HEK293T (cell line): ENCODE measurements at regions not wholly inside any gene's neighbourhood (a gene's known extent, or its start where the extent isn't known, plus 50 kb on each side); places are given as distances from the start of the nearest gene placed in this dataset.

ENCODE experiments used
- CTCF ChIA-PET: fragments of 350-600 bp; formaldehyde crosslinking; extraction: SDS; loops from one replicate; lab custom pipeline; 2021; ENCODE audit warnings: antibody characterized with exemption, inconsistent platforms; lab: Yijun Ruan, JAX
- POLR2A ChIA-PET: fragments of 350-600 bp; formaldehyde crosslinking; extraction: SDS; loops from one replicate; lab custom pipeline; 2020; ENCODE audit warnings: antibody characterized with exemption, inconsistent platforms; lab: Yijun Ruan, JAX
- DNase-seq: peaks from one replicate; pipeline ENCODE4 v3.0.0; 2012; ENCODE audit warnings: mixed read lengths; ENCODE audit errors: extremely low spot score
- ARNT ChIP-seq: fragments of 450-650 bp; IDR thresholded peaks from 2 replicates; pipeline ENCODE4 v1.6.1; 2017; ENCODE audit warnings: mild to moderate bottlenecking
- BHLHE40 ChIP-seq: fragments of 450-650 bp; IDR thresholded peaks from 2 replicates; pipeline ENCODE4 v1.6.1; 2016; ENCODE audit warnings: mild to moderate bottlenecking, moderate library complexity, borderline replicate concordance
- CTBP1 ChIP-seq: fragments of 450-650 bp; IDR thresholded peaks from 2 replicates; pipeline ENCODE4 v1.6.1; 2016; ENCODE audit warnings: borderline replicate concordance
- ELF4 ChIP-seq: fragments of 450-650 bp; IDR thresholded peaks from 2 replicates; pipeline ENCODE4 v1.6.1; 2017; ENCODE audit warnings: antibody characterized with exemption
- FOXA1 ChIP-seq: fragments of 450-650 bp; IDR thresholded peaks from 2 replicates; pipeline ENCODE4 v1.6.1; 2016; ENCODE audit warnings: mild to moderate bottlenecking
- FOXK2 ChIP-seq: fragments of 450-650 bp; IDR thresholded peaks from 2 replicates; pipeline ENCODE4 v1.6.1; 2016; ENCODE audit warnings: mild to moderate bottlenecking
- FOXM1 ChIP-seq: fragments of 450-650 bp; IDR thresholded peaks from 2 replicates; pipeline ENCODE4 v1.6.1; 2017; ENCODE audit warnings: mild to moderate bottlenecking, borderline replicate concordance
- HDGF ChIP-seq: fragments of 450-650 bp; IDR thresholded peaks from 2 replicates; pipeline ENCODE4 v1.6.1; 2017; ENCODE audit warnings: antibody characterized with exemption, borderline replicate concordance
- L3MBTL2 ChIP-seq: fragments of 450-650 bp; conservative IDR thresholded peaks from 2 replicates; pipeline ENCODE4 v1.6.1; 2016; ENCODE audit warnings: mild to moderate bottlenecking
- LEF1 ChIP-seq: fragments of 450-650 bp; IDR thresholded peaks from 2 replicates; pipeline ENCODE4 v1.6.1; 2017; ENCODE audit warnings: mild to moderate bottlenecking, borderline replicate concordance
- NFRKB ChIP-seq: fragments of 450-650 bp; IDR thresholded peaks from 2 replicates; pipeline ENCODE4 v1.6.1; 2016; ENCODE audit warnings: mild to moderate bottlenecking, moderate library complexity
- SP1 ChIP-seq: fragments of 450-650 bp; IDR thresholded peaks from 2 replicates; pipeline ENCODE4 v1.6.1; 2017
- SUZ12 ChIP-seq: fragments of 450-650 bp; IDR thresholded peaks from 2 replicates; pipeline ENCODE4 v1.6.1; 2016; ENCODE audit warnings: mild to moderate bottlenecking
- TARDBP ChIP-seq: fragments of 450-650 bp; IDR thresholded peaks from 2 replicates; pipeline ENCODE4 v1.6.1; 2016
- ZNF384 ChIP-seq: fragments of 450-650 bp; IDR thresholded peaks from 2 replicates; pipeline ENCODE4 v1.6.1; 2016
- TF ChIP-seq, protein P1 (sequence below): fragments of 450-650 bp; IDR thresholded peaks from 2 replicates; pipeline ENCODE4 v1.6.1; 2016

DNA sequence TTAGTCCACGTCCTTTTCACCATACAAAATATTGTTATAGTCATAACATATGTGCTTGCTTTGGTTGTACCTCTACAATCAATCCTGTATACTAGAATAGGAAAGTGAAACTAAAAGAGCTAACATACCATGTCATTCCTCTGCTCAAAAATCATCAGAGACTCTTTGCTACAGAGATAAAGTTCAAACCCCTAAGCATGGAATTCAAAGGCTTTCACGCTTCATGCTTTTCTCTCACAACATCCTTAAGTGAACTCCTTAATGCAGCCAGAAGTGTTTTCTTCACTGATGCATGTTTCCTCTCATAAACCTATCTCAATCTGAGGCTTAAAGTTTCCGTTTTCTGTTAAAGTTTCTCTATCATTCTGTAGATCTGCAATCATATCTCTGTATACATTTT, 744.6 kb upstream of the IGFBP7 start:
- ChIA-PET CTCF (no interaction called here), POLR2A (no interaction called here)
- no peak for DNase-seq
- TF ChIP-seq SUZ12 (no peak), FOXA1 (no peak), CTBP1 (no peak), SP1 (no peak), FOXM1 (no peak), BHLHE40 (no peak), ELF4 (no peak), HDGF (no peak), NFRKB (no peak)
- TF ChIP-seq, protein P1, sequence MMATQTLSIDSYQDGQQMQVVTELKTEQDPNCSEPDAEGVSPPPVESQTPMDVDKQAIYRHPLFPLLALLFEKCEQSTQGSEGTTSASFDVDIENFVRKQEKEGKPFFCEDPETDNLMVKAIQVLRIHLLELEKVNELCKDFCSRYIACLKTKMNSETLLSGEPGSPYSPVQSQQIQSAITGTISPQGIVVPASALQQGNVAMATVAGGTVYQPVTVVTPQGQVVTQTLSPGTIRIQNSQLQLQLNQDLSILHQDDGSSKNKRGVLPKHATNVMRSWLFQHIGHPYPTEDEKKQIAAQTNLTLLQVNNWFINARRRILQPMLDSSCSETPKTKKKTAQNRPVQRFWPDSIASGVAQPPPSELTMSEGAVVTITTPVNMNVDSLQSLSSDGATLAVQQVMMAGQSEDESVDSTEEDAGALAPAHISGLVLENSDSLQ = no peak

DNA sequence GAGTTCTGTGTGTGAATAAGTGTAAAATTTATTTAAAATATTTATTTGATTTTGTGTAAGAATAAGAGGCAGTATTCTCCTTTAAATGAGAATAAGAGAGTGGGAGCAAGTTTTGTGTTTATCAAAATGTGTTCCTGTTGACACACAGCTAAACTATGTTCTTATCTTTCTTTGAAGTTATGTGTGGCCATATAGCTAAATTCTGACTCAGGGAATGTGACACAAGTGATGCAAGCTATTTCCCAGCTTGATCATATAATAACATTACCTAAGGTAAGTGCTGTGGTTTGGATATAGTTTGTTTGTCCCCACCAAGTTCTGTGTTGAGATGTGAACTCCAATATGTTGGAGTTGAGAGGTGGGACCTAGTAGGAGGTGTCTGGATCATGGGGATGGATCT, 740.0 kb upstream of the IGFBP7 start:
- DNase-seq = no peak
- TF ChIP-seq, protein P1 = no peak
- no peak for TF ChIP-seq HDGF
- no peak for TF ChIP-seq LEF1
- no peak for TF ChIP-seq TARDBP
- TF ChIP-seq L3MBTL2 = no peak
- no peak for TF ChIP-seq FOXK2
- TF ChIP-seq SP1 = no peak
- TF ChIP-seq ARNT = no peak
- TF ChIP-seq CTBP1 = no peak
- ChIA-PET POLR2A (no interaction called here), CTCF (no interaction called here)

DNA sequence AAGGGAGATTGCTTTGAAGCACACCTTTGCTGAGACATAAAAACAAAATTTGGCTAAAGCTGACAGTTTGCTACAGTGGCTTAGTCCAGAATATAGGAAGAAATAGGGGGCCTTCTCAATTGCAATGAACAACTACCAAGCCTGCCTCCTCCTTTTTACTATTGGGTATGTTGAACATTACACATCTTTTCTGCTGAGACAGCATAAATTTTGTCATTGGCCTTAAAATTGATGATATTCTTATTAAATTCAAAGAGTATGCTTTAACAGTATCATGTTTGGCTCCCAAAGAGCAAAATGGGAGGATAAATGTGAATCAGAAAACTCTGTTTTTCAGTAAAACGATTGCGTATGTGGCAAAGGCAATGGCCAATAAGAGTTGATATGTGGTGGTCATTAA, 721.9 kb upstream of the IGFBP7 start:
- TF ChIP-seq L3MBTL2 (no peak), FOXK2 (no peak), ZNF384 (no peak), LEF1 (no peak), FOXA1 (no peak), BHLHE40 (no peak), NFRKB (no peak), SP1 (no peak), ELF4 (no peak), TARDBP (no peak), SUZ12 (no peak), HDGF (no peak), FOXM1 (no peak), ARNT (no peak), CTBP1 (no peak)
- TF ChIP-seq, protein P1 = no peak
- CTCF ChIA-PET = no interaction called here
- no peak for DNase-seq
- POLR2A ChIA-PET = no interaction called here

DNA sequence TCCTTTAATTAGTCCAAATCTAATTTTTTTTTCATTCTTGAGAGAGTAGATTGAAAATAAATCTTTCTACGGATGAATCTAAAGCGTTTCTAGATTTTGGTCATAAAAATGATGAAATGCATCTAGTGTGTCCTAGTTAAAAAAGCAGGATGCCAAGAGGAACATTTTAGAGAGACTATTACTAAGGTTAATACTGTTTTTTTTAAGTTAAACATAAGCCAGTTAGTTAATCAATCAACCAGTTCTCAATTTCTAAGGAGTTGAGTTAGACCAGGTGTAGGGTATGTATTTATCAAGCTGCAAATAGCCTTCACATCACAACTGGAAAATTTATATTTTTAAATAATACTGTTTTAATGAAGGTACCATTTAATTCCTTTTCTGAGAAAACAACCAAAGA, 679.5 kb upstream of the IGFBP7 start:
- ChIA-PET POLR2A (no interaction called here), CTCF (no interaction called here)
- DNase-seq = no peak
- TF ChIP-seq FOXK2 (no peak), FOXA1 (no peak), L3MBTL2 (no peak), ELF4 (no peak), BHLHE40 (no peak), ZNF384 (no peak), ARNT (no peak), SUZ12 (no peak), SP1 (no peak), FOXM1 (no peak), TARDBP (no peak), CTBP1 (no peak), HDGF (no peak), NFRKB (no peak), LEF1 (no peak)
- TF ChIP-seq, protein P1 = no peak

DNA sequence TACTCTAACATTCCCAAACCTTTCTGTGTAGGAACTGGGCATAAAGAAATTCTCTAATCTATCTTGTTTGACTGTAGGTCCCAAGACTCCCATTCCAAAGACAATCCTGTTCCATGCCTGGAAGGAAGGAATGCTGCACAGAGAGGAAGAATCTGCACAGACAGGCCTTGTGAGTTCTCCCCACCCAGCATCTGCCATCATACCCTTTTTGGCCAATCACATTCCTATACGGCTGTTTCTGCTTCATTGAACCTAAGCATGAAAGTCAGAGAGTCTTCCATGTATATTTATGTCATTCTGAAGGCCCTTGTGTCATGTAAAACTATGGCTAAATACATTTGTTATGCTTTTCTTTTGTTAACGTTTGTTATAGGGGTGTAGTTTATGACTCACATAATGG, 667.7 kb upstream of the IGFBP7 start:
- ChIA-PET POLR2A (no interaction called here), CTCF (no interaction called here)
- no peak for TF ChIP-seq L3MBTL2
- TF ChIP-seq FOXK2 = no peak
- DNase-seq = no peak

DNA sequence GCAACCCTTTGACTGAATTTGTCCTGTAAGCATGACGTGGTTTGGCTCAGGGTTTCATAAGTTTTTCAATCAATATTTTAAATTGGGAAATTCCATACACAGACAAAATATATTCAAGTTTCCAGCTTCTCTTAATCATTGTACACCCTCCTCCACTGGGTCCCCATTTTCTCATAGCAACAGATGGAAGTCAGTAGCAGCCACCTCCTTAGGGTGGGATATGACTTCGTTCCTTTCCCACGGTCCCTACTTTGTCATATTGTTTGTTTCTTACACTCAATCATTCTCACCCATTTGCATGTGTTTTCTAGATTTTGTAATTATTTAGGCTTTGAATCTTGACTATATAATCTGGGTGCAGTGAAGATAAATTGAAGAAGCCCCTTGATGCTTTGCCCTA, 664.5 kb upstream of the IGFBP7 start:
- CTCF ChIA-PET = no interaction called here
- POLR2A ChIA-PET = no interaction called here
- TF ChIP-seq ELF4 (no peak), ARNT (no peak), FOXM1 (no peak), HDGF (no peak), BHLHE40 (no peak), FOXA1 (no peak), LEF1 (no peak), SP1 (no peak), SUZ12 (no peak)
- no peak for DNase-seq
